Nephron progenitor cell (in vitro differentiated cells): ENCODE measurements at regions not wholly inside any gene's neighbourhood (a gene's known extent, or its start where the extent isn't known, plus 50 kb on each side); places are given as distances from the start of the nearest gene placed in this dataset.

Experiments used
- DNase-seq: peaks from one replicate; pipeline ENCODE4 v3.0.0; 2021
- H3K27ac Mint-ChIP-seq: 2 replicates; pipeline ENCODE4 v1.8.0; 2021; ENCODE audit warnings: mild to moderate bottlenecking, moderate library complexity, mixed read lengths
- H3K27me3 Mint-ChIP-seq: 2 replicates; pipeline ENCODE4 v1.8.0; 2021; ENCODE audit warnings: mild to moderate bottlenecking, low read depth, mixed read lengths; ENCODE audit not compliant: poor library complexity
- H3K36me3 Mint-ChIP-seq: 2 replicates; pipeline ENCODE4 v1.8.0; 2021; ENCODE audit warnings: low read depth, mixed read lengths
- H3K4me1 Mint-ChIP-seq: 2 replicates; pipeline ENCODE4 v1.8.0; 2021; ENCODE audit warnings: mixed read lengths
- H3K4me3 Mint-ChIP-seq: 2 replicates; pipeline ENCODE4 v1.8.0; 2021; ENCODE audit warnings: mild to moderate bottlenecking, moderate library complexity, mixed read lengths
- H3K9me3 Mint-ChIP-seq: 2 replicates; pipeline ENCODE4 v1.8.0; 2021; ENCODE audit warnings: mild to moderate bottlenecking, moderate library complexity, mixed read lengths
- CTCF ChIP-seq: fragments of 200-600 bp; sonication (generic); IDR thresholded peaks from 2 replicates; pipeline ENCODE4 v1.5.0; 2021; ENCODE audit warnings: antibody characterized with exemption

- no peak for DNase-seq
- no peak overlapping the region for H3K4me3 Mint-ChIP-seq
- peaks cover 6% of the 10 kb centered on the region for H3K4me1 Mint-ChIP-seq
These were observed 61.5 kb upstream of the MEF2A start for GRCh38 chr15:99504071-99504822.

GRCh38 chr15:99504823-99505551, 60.8 kb upstream of the MEF2A start:
- Mint-ChIP-seq H3K27me3 (peaks cover 8% of the 10 kb centered on the region), H3K4me1 (peaks cover 6% of the 10 kb centered on the region), H3K27ac (no peak overlapping the region), H3K4me3 (no peak overlapping the region), H3K36me3 (no peaks in the 10 kb centered on the region), H3K9me3 (no peaks in the 10 kb centered on the region)
- no peak for DNase-seq
- no peak for TF ChIP-seq CTCF

More at GRCh38 chr15:99504071-99504822, 61.5 kb upstream of the MEF2A start:
- no peak overlapping the region for H3K27ac Mint-ChIP-seq
- no peaks in the 10 kb centered on the region for H3K36me3 Mint-ChIP-seq
- TF ChIP-seq CTCF = no peak
- H3K9me3 Mint-ChIP-seq = no peaks in the 10 kb centered on the region
- H3K27me3 Mint-ChIP-seq = peaks cover 7% of the 10 kb centered on the region

- Mint-ChIP-seq H3K4me3 (no peak overlapping the region), H3K9me3 (no peaks in the 10 kb centered on the region), H3K4me1 (peaks cover 7% of the 10 kb centered on the region), H3K36me3 (no peaks in the 10 kb centered on the region), H3K27me3 (peaks cover 9% of the 10 kb centered on the region), H3K27ac (no peak overlapping the region)
- DNase-seq = no peak
- no peak for TF ChIP-seq CTCF
These were observed 59.4 kb upstream of the MEF2A start for GRCh38 chr15:99506399-99506798.

GRCh38 chr15:99507016-99507503, 58.7 kb upstream of the MEF2A start:
- H3K27ac Mint-ChIP-seq = no peak overlapping the region
- peaks cover 9% of the 10 kb centered on the region for H3K27me3 Mint-ChIP-seq
- H3K4me1 Mint-ChIP-seq = peaks cover 14% of the 10 kb centered on the region
- no peaks in the 10 kb centered on the region for H3K36me3 Mint-ChIP-seq
- H3K9me3 Mint-ChIP-seq = no peaks in the 10 kb centered on the region
- no peak overlapping the region for H3K4me3 Mint-ChIP-seq
- no peak for DNase-seq
- TF ChIP-seq CTCF = no peak

GRCh38 chr15:99507504-99508310, 58.1 kb upstream of the MEF2A start:
- H3K4me3 Mint-ChIP-seq = no peak overlapping the region
- no peak for DNase-seq
- H3K4me1 Mint-ChIP-seq = peaks cover 14% of the 10 kb centered on the region
- TF ChIP-seq CTCF = no peak
- H3K27ac Mint-ChIP-seq = no peak overlapping the region
- H3K36me3 Mint-ChIP-seq = no peaks in the 10 kb centered on the region
- H3K9me3 Mint-ChIP-seq = peaks cover 2% of the 10 kb centered on the region
- peaks cover 10% of the 10 kb centered on the region for H3K27me3 Mint-ChIP-seq
